HEK293 (cell line): ENCODE measurements at regions not wholly inside any gene's neighbourhood (a gene's known extent, or its start where the extent isn't known, plus 50 kb on each side); places are given as distances from the start of the nearest gene placed in this dataset.

ENCODE experiments used
- CTCF ChIA-PET: fragments of 350-600 bp; formaldehyde crosslinking; extraction: SDS; loops from one replicate; lab custom pipeline; 2021; ENCODE audit warnings: antibody characterized with exemption; lab: Yijun Ruan, JAX
- POLR2A ChIA-PET: fragments of 300-600 bp; formaldehyde crosslinking; extraction: SDS; loops from one replicate; lab custom pipeline; 2020; ENCODE audit warnings: antibody characterized with exemption, inconsistent platforms; lab: Yijun Ruan, JAX
- H3K27ac ChIP-seq: fragments of 200-500 bp; sonication (Bioruptor generic); 2 replicates; pipeline ENCODE4 v1.5.1; 2014; ENCODE audit warnings: low read depth, low read length, control low read depth, inconsistent platforms; ENCODE audit errors: extremely low read depth
- H3K36me3 ChIP-seq, 2 experiments: fragments of 200-500 bp in 1 of 2; sonication (Bioruptor generic) in 1 of 2; 1 replicate in 1 of 2; 2 replicates in 1 of 2; pipeline ENCODE4 v1.5.1; 2014 to 2017; ENCODE audit warnings: inconsistent platforms in 2 of 2, low read length in 2 of 2; ENCODE audit not compliant: control insufficient read depth in 2 of 2, insufficient read depth in 1 of 2
- H3K4me1 ChIP-seq: fragments of 200-500 bp; sonication (Bioruptor generic); 2 replicates; pipeline ENCODE4 v1.5.1; 2014; ENCODE audit warnings: mild to moderate bottlenecking, low read length, inconsistent platforms; ENCODE audit not compliant: control insufficient read depth, insufficient read depth
- H3K4me3 ChIP-seq: 2 replicates; pipeline ENCODE4 v1.5.1; 2011; ENCODE audit warnings: low read depth, mild to moderate bottlenecking, control low read depth, low read length, moderate library complexity
- H3K9me3 ChIP-seq: fragments of 200-500 bp; sonication (Bioruptor generic); 2 replicates; pipeline ENCODE4 v1.5.1; 2014; ENCODE audit warnings: low read depth, low read length, inconsistent platforms; ENCODE audit not compliant: control insufficient read depth, insufficient read depth
- FEZF1 ChIP-seq: fragments of 450-650 bp; formaldehyde crosslinking; IDR thresholded peaks from 2 replicates; pipeline ENCODE4 v1.5.1; 2016; ENCODE audit warnings: missing biosample characterization, missing genetic modification characterization
- HIC1 ChIP-seq: fragments of 450-650 bp; formaldehyde crosslinking; IDR thresholded peaks from 2 replicates; pipeline ENCODE4 v1.5.1; 2016; ENCODE audit warnings: missing biosample characterization, missing genetic modification characterization
- KLF16 ChIP-seq: fragments of 450-650 bp; formaldehyde crosslinking; IDR thresholded peaks from 2 replicates; pipeline ENCODE4 v1.5.1; 2017; ENCODE audit warnings: missing biosample characterization, missing genetic modification characterization
- KLF8 ChIP-seq: fragments of 450-650 bp; formaldehyde crosslinking; IDR thresholded peaks from 2 replicates; pipeline ENCODE4 v1.5.1; 2016; ENCODE audit warnings: missing biosample characterization, missing genetic modification characterization
- KLF9 ChIP-seq: fragments of 450-650 bp; formaldehyde crosslinking; IDR thresholded peaks from 2 replicates; pipeline ENCODE4 v1.5.1; 2016; ENCODE audit warnings: missing biosample characterization, missing genetic modification characterization, low read depth
- RBAK ChIP-seq: fragments of 450-650 bp; formaldehyde crosslinking; IDR thresholded peaks from 2 replicates; pipeline ENCODE4 v1.5.1; 2016; ENCODE audit warnings: missing biosample characterization, missing genetic modification characterization
- SP2 ChIP-seq: fragments of 450-650 bp; formaldehyde crosslinking; IDR thresholded peaks from 2 replicates; pipeline ENCODE4 v1.5.1; 2016; ENCODE audit warnings: missing biosample characterization, missing genetic modification characterization
- TSHZ1 ChIP-seq: fragments of 450-650 bp; formaldehyde crosslinking; IDR thresholded peaks from 2 replicates; pipeline ENCODE4 v1.5.1; 2016; ENCODE audit warnings: missing biosample characterization, missing genetic modification characterization, borderline replicate concordance
- ZBTB20 ChIP-seq: fragments of 450-650 bp; formaldehyde crosslinking; IDR thresholded peaks from 2 replicates; pipeline ENCODE4 v1.5.1; 2016; ENCODE audit warnings: missing biosample characterization, missing genetic modification characterization
- ZBTB7A ChIP-seq: fragments of 450-650 bp; formaldehyde crosslinking; IDR thresholded peaks from 2 replicates; pipeline ENCODE4 v1.5.1; 2016; ENCODE audit warnings: low read depth, missing biosample characterization, missing genetic modification characterization
- ZBTB8A ChIP-seq: fragments of 450-650 bp; formaldehyde crosslinking; IDR thresholded peaks from 2 replicates; pipeline ENCODE4 v1.5.1; 2016; ENCODE audit warnings: missing biosample characterization, missing genetic modification characterization
- ZFP3 ChIP-seq: fragments of 450-650 bp; formaldehyde crosslinking; IDR thresholded peaks from 2 replicates; pipeline ENCODE4 v1.5.1; 2016; ENCODE audit warnings: low read depth, missing biosample characterization, missing genetic modification characterization
- ZNF133 ChIP-seq: fragments of 450-650 bp; formaldehyde crosslinking; IDR thresholded peaks from 2 replicates; pipeline ENCODE4 v1.5.1; 2016; ENCODE audit warnings: missing biosample characterization, missing genetic modification characterization
- ZNF140 ChIP-seq: fragments of 450-650 bp; formaldehyde crosslinking; IDR thresholded peaks from 2 replicates; pipeline ENCODE4 v1.5.1; 2016; ENCODE audit warnings: missing biosample characterization, missing genetic modification characterization
- ZNF324 ChIP-seq: fragments of 450-650 bp; formaldehyde crosslinking; IDR thresholded peaks from 2 replicates; pipeline ENCODE4 v1.5.1; 2016; ENCODE audit warnings: missing biosample characterization, missing genetic modification characterization
- ZNF544 ChIP-seq: fragments of 450-650 bp; formaldehyde crosslinking; IDR thresholded peaks from 2 replicates; pipeline ENCODE4 v1.5.0; 2017; ENCODE audit warnings: missing biosample characterization, missing genetic modification characterization
- ZNF548 ChIP-seq: fragments of 450-650 bp; formaldehyde crosslinking; IDR thresholded peaks from 2 replicates; pipeline ENCODE4 v1.5.1; 2016; ENCODE audit warnings: missing biosample characterization, missing genetic modification characterization
- ZNF623 ChIP-seq: fragments of 450-650 bp; formaldehyde crosslinking; IDR thresholded peaks from 2 replicates; pipeline ENCODE4 v1.5.1; 2016; ENCODE audit warnings: missing biosample characterization, missing genetic modification characterization
- TF ChIP-seq, protein P1 (sequence below): fragments of 450-650 bp; formaldehyde crosslinking; IDR thresholded peaks from 2 replicates; pipeline ENCODE4 v1.5.1; 2016; ENCODE audit warnings: missing biosample characterization, missing genetic modification characterization
- TF ChIP-seq, protein P2 (sequence below): fragments of 450-650 bp; formaldehyde crosslinking; IDR thresholded peaks from 2 replicates; pipeline ENCODE4 v1.5.1; 2016; ENCODE audit warnings: missing biosample characterization, missing genetic modification characterization
- TF ChIP-seq, protein P3 (sequence below): fragments of 450-650 bp; formaldehyde crosslinking; IDR thresholded peaks from 2 replicates; pipeline ENCODE4 v1.5.1; 2016; ENCODE audit warnings: missing biosample characterization, missing genetic modification characterization

GRCh38 chr11:113626736-113627135, 79.4 kb downstream of the TMPRSS5 start:
- ChIA-PET POLR2A (no interaction called here), CTCF (no interaction called here)
- Histone ChIP-seq H3K4me1 (no peaks in the 10 kb centered on the region), H3K4me3 (no peak overlapping the region), H3K27ac (no peak overlapping the region), H3K9me3 (no peaks in the 10 kb centered on the region), H3K36me3 (no peaks in the 10 kb centered on the region)
- TF ChIP-seq SP2 (tag by site-specific recombination): no peak
- TF ChIP-seq ZFP3 (tag by site-specific recombination): no peak
- TF ChIP-seq, protein P1, sequence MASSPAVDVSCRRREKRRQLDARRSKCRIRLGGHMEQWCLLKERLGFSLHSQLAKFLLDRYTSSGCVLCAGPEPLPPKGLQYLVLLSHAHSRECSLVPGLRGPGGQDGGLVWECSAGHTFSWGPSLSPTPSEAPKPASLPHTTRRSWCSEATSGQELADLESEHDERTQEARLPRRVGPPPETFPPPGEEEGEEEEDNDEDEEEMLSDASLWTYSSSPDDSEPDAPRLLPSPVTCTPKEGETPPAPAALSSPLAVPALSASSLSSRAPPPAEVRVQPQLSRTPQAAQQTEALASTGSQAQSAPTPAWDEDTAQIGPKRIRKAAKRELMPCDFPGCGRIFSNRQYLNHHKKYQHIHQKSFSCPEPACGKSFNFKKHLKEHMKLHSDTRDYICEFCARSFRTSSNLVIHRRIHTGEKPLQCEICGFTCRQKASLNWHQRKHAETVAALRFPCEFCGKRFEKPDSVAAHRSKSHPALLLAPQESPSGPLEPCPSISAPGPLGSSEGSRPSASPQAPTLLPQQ (tag by site-specific recombination): no peak

GRCh38 chr11:113623114-113623513, 83.0 kb downstream of the TMPRSS5 start:
- H3K4me3 ChIP-seq: no peak overlapping the region
- CTCF ChIA-PET: no interaction called here
- TF ChIP-seq RBAK (no peak), ZNF324 (tag by site-specific recombination) (no peak), ZNF133 (tag by site-specific recombination) (no peak), KLF9 (tag by site-specific recombination) (no peak), TSHZ1 (tag by site-specific recombination) (no peak), FEZF1 (tag by site-specific recombination) (no peak), KLF16 (tag by site-specific recombination) (no peak), ZNF140 (tag by site-specific recombination) (no peak), ZBTB7A (no peak), ZNF623 (tag by site-specific recombination) (no peak), HIC1 (tag by site-specific recombination) (no peak), ZBTB8A (tag by site-specific recombination) (no peak), ZBTB20 (tag by site-specific recombination) (no peak), KLF8 (no peak), ZNF548 (tag by site-specific recombination) (no peak), ZNF544 (tag by site-specific recombination) (no peak)
- TF ChIP-seq, protein P2, sequence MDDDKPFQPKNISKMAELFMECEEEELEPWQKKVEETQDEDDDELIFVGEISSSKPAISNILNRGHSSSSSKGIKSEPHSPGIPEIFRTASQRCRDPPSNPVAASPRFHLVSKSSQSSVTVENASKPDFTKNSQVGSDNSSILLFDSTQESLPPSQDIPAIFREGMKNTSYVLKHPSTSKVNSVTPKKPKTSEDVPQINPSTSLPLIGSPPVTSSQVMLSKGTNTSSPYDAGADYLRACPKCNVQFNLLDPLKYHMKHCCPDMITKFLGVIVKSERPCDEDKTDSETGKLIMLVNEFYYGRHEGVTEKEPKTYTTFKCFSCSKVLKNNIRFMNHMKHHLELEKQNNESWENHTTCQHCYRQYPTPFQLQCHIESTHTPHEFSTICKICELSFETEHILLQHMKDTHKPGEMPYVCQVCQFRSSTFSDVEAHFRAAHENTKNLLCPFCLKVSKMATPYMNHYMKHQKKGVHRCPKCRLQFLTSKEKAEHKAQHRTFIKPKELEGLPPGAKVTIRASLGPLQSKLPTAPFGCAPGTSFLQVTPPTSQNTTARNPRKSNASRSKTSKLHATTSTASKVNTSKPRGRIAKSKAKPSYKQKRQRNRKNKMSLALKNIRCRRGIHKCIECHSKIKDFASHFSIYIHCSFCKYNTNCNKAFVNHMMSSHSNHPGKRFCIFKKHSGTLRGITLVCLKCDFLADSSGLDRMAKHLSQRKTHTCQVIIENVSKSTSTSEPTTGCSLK: no peak
- TF ChIP-seq, protein P1 (tag by site-specific recombination): no peak
- TF ChIP-seq, protein P3, sequence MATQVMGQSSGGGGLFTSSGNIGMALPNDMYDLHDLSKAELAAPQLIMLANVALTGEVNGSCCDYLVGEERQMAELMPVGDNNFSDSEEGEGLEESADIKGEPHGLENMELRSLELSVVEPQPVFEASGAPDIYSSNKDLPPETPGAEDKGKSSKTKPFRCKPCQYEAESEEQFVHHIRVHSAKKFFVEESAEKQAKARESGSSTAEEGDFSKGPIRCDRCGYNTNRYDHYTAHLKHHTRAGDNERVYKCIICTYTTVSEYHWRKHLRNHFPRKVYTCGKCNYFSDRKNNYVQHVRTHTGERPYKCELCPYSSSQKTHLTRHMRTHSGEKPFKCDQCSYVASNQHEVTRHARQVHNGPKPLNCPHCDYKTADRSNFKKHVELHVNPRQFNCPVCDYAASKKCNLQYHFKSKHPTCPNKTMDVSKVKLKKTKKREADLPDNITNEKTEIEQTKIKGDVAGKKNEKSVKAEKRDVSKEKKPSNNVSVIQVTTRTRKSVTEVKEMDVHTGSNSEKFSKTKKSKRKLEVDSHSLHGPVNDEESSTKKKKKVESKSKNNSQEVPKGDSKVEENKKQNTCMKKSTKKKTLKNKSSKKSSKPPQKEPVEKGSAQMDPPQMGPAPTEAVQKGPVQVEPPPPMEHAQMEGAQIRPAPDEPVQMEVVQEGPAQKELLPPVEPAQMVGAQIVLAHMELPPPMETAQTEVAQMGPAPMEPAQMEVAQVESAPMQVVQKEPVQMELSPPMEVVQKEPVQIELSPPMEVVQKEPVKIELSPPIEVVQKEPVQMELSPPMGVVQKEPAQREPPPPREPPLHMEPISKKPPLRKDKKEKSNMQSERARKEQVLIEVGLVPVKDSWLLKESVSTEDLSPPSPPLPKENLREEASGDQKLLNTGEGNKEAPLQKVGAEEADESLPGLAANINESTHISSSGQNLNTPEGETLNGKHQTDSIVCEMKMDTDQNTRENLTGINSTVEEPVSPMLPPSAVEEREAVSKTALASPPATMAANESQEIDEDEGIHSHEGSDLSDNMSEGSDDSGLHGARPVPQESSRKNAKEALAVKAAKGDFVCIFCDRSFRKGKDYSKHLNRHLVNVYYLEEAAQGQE: no peak
- POLR2A ChIA-PET: no interaction called here
- H3K27ac ChIP-seq: no peak overlapping the region
- no peaks in the 10 kb centered on the region for H3K9me3 ChIP-seq
- no peaks in the 10 kb centered on the region for H3K36me3 ChIP-seq
- H3K4me1 ChIP-seq: no peaks in the 10 kb centered on the region
